HG03108 (cell line): ENCODE measurements at regions not wholly inside any gene's neighbourhood (a gene's known extent, or its start where the extent isn't known, plus 50 kb on each side); places are given as distances from the start of the nearest gene placed in this dataset.

Source experiments
- ATAC-seq: cut with Tn5 transposase; IDR thresholded peaks from one replicate; pipeline ENCODE4 v1.9.1; 2021; ENCODE audit warnings: moderate library complexity; ENCODE audit not compliant: unreplicated experiment

DNA sequence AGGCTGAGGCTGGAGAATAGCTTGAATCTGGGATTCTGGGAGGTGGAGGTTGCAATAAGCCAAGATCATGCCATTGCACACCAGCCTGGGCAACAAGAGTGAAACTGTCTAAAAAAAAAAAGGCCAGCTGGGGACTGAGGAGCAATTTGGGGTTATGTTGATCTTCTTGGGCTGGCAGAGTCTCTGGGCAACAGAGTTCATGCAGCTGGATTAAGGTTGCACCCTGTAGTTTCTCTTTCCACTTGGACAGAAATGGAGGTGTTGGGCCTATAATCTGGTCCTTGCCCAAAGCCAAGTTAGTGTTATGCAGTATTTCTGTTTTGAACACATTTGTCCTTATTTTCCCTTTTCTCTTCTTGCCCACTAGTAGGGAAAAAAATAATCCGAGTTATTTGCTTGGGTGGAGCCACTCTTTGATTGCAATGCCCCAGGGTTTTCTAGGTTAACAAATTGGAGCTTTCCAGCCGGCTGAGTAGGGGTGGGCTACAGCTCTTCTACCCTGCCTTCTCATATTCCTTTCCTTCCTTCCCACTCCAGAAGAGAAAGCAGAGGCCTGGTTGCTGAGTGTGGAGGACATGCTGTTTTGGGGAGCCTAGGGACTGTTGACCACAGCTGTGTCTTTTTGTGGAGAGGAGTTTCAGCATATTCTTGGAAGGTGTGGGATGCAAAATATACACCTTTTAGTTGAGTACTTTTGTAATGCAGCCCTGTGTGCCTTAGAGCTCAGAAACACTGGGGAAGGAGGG is 213.9 kb downstream of the SOX4 start:
- ATAC-seq: no peak

DNA sequence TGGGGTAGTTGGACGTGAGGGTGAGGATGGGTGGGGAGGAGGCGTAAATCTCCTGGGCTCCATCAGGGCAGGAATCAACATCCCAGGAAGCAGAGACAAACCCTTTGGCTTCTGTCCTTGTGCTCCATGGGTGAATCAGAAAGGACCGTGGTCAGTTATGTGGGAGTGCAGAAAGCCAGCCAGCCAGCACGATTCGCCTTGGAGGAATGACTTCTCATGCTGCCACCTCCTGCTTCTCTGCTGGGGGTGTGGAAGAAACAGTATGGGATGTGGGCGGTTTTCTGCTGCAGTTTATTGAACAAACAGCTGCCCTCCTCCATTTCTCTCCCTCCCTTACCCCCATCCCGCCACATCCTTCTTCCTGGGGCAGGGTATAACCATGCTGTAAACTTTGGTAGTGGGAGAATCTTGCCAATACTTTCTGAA is 214.5 kb downstream of the SOX4 start:
- ATAC-seq: no peak

DNA sequence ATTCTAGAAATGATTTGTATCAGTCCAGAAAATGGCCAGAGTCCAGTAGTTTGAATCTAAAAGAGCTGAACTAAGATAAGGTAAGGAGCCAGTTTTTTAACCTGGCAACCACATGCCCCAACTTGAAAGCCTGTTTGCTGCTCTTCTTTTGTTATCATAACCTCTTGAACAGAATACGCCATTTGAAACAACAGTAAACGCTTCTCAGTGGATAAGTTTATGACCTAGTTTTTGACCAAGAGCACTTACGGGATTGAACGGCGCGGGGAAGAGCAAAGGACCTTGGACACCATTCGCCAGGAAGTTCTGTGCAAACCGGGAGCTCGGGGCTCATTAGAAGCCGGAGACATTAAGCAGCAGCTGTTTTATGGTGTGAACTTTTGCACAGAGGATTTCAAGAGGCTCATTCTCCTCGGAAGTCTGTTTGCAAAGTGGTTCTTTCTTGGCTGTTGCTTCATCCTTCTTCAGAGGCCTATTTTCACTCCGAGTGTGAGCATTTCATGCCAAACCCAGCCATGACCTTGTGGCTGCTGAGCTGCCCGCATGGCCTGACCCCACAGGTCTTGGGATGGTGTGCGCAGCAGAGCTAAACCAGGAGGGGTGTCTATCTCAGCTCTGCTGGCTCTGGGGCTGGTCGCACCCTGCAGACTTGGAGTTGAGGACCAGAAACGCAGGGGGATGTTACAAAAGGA is 215.1 kb downstream of the SOX4 start:
- no peak for ATAC-seq

DNA sequence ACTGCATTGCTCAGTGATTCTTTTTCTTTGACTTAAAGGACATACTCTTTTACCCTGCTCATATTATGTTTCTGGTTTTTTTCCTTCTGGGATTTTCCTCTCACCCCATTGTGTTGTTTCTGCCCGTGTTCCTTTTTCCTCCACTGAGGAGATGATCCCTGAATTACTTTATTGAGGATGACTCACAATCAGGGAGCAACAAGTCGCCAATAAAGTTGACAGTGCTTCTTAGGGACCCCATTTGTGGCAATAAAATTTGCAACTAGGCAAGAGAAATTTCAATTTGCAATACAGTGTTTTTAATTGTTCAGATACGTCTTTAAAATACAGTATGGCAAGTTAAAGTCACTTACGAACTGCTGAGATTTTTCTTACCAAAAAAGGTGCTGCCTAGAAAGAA is 217.9 kb downstream of the SOX4 start:
- ATAC-seq: no peak

DNA sequence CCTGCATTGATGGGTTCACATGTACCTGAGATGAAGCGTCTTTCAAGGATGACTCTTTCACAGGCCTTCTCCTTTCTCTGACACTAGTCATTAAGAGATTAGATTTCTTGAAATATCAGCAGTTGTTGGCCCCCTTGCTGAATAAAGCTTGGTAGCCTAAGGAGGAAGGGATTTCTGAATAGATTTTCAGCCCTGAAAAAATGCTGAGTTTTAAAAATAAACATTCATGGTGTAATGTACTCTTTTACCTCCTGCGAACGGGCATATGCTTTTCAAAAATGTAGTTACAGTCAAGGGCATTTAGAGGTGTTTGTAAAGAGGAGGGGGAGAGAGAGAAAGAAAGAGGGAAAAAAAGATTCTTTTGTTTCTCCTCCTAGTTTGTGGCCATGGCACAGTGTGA is 222.7 kb downstream of the SOX4 start:
- no peak for ATAC-seq

DNA sequence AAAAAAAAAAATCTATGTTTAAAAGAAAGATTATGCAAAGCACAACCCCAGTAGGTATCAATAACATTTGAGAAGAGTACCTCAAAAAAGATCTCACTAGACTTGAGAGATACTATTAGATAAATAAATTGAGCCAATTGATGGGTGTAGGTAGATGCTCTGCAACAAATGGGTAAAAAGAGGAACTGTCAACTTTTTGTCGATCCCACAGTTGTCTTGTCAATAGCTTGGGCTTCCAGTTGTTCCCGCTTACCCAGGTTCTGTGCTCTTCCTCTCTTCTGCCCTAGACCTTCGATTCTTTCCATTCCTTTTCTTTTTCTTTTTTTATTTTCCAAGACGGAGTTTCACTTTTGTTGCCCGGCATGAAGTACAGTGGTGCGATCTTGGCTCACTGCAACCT is 226.9 kb downstream of the SOX4 start:
- ATAC-seq: no peak

DNA sequence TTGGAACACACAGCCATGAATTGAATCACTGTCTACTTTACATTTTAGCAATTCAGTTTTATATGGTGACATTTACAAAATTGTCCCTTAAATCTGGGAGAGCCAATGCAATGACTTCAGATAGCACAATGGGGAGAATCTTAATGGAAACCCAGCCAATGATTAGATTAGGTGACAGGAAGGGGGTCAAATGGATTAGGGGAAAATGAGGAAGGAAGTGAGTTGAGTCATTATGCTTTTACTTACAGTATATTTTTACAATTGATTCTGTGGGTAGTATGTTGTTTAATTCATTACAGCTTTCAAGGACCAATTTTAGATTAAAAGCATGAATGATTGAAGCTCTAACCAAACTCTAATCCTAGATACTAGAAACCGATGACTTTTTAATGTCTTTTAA is 229.8 kb downstream of the SOX4 start:
- ATAC-seq: no peak

DNA sequence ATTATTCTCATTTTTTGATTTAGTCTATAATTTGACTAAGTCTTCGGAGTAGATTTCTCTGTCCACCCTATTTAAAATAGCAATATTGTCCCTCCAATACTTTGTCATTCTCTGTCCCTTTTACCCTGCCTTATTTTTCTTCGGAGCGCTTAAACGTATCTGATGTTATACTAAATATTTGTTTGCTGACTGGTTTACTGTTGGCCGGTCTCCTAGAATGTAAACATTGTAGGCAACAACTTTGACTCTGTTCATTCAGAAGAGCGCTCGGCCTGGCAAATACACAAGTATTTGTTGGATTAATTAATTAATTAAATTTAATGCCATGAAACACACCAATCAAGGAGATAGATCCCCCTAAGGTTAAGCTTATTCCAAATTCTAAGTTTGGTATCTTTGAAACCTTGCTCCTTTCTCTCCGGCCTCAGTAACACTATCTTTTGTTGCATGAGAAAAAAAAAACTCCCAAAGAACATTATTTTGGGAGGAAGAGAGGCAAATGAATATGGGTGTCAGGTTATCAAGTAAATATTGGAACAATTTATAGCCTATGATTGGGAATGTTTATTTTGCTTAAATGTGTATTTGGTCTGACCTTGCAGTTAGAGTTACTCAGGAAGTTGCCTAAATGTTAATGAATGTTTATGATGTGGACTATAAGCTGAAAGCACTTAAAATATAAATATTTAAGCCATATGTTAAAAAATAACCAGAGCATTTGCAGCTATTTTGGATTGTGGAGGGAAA is 231.1 kb downstream of the SOX4 start:
- ATAC-seq: no peak

DNA sequence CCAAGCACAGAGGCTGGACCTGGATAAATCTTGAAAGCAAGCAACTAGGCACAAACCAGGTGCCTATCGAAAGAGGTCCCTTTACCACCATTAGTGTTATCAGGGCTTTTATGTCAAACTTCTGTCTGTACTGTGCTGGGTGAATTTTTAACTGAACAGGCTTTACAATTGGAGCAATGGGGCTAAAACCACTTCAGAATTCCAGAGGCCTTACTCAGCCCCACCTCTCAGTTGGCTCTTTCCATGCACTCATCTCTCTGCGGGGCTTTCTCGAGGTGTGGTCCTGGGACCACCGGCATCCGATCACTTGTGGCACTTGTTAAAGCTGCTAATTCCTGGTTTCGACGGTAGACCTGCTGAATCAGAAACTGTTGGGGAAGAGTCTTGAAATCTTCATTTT is 232.5 kb downstream of the SOX4 start:
- no peak for ATAC-seq

DNA sequence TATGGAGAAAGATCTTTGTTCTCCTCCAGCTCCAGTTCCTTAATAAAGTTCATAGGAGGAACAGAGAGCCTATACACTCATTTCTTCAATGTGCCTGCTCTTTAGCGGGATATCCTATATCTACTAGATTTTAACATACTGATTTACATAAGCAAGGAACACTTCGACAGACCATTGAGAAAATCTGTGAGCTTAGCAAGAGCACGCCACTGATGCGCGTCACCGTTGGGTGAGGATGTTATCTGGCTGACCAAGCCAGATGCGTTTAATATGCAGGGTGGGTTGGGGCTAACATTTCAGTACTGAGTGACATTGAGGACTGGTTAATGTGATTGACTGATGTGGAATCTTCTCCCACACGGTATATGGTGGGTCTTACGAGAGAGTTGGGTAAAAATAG is 233.4 kb downstream of the SOX4 start:
- no peak for ATAC-seq

DNA sequence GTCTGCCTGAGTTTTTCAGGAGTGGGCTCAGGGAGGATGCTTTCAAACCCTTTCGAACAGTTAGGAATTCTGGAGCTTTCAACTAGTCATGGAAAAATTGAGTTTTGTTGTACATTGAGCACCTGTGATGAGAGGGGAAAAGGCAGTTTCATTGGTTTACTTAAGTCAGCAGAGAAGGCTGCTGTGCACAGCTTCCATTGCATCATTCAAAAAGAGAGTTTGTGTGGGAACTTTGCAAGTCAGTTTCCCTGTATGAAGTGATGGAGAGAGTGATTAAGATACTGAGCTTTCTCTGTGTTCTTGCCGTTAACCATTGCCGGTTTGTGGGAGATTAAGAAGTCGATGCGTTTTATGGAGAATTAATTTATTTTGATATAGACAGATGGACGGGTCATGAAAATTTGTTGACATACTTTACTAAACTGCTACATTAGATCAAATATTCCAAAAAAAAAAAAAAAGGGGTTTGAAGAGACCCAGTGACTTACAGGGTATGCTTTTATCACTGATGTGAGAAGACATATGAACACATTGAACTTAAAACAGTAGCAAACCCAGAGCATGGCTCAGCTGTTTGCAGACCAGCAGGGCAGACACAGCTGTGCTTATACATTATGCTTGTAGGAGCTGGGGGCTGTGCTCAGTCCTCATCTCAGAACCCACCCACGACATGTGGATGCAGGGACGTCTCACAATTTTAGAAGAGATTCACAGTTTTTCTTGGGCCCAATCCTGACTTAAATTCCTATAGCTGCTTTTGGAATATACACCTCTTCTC is 234.1 kb downstream of the SOX4 start:
- no peak for ATAC-seq

DNA sequence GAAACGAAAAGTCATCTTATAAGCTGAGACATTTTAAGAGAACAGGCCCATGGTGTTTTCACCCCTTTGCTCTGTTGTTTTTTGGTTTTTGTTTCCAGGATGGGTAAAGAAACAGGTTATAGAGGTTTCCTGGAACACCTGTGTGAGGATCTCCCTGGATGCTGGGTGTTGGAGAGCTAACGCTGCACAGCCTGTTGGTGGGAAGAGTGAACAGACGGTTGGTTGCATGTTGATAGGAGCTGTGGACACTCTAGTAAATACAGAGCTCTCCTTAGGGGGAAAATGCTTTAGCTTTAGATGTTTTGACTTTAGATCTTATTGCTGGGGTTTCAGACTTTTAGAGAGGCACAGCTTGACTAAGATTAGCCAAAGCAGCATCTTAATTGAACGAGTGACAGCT is 235.2 kb downstream of the SOX4 start:
- ATAC-seq: no peak

DNA sequence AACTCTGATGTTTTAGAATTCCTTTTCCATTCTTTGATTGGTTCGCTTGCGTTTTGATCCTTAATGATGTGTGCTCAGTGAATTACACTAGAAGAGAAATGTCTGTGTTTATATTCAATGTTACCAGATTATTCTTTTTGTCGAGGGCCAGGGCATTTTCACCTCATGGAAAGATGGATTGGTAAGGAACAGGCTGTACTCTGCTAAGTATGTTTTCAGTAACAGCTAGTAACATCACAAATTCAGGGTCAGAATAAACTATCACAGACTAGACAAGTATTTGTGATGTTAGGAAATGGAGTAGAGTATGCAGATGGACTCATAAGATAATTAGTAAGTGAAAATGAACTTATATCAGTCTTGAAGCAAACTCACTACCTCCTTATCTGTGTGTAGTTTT is 235.6 kb downstream of the SOX4 start:
- ATAC-seq: no peak

DNA sequence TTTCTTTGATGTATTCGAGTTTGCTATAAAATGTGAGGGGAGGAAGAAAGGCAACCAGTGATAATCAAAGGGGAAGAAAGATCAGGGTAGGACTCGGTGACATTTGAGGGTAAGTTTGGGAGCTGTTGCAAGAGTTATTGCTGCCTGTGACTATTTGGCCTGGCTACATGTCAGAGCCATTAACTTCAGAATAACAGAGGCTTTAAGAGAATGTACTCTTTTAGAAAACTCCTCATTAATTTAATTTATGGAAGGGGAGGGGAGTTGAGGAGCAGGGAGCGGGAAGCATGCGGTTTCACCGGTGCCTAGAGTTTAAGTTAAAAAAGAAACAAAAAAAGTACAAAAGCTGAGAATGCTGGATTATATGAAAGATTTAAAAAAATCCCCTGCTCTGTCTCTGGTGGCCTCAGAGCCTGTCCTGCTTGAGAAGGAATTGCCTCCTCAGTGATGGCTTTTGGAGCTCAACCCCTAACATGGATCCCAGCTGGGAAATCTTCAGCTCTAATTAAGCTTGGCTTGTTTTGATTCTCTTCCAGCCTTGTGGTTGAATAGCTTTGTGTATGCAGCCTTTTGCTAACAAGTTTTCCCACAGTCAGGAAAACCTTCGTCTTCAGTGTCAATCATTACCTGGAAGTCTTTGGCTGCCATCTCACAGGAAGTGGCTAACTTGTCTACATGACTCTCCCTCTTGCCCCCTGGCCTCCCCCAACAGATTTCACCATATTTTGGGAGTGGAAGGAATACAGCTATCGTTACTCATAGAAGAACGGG is 238.2 kb downstream of the SOX4 start:
- ATAC-seq: no peak

DNA sequence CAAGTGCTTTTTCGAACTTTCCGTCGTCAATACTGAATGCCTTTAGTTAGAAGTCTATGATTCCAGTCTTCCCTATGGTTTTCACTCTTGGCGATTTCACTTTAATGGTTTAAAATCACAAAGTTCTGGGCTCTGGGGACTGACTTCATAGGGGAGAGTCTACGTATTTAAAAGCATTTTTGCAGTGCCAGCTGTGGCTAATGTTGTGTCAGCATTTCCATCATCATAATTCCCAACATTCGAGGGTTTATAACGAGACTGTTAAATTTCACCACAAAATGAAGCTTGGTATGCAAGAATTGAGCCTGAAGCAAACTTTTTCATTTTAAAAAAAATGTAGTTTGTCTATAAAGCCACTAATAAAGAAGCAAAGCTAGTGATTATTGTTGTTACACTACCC is 242.7 kb downstream of the SOX4 start:
- ATAC-seq: no peak

DNA sequence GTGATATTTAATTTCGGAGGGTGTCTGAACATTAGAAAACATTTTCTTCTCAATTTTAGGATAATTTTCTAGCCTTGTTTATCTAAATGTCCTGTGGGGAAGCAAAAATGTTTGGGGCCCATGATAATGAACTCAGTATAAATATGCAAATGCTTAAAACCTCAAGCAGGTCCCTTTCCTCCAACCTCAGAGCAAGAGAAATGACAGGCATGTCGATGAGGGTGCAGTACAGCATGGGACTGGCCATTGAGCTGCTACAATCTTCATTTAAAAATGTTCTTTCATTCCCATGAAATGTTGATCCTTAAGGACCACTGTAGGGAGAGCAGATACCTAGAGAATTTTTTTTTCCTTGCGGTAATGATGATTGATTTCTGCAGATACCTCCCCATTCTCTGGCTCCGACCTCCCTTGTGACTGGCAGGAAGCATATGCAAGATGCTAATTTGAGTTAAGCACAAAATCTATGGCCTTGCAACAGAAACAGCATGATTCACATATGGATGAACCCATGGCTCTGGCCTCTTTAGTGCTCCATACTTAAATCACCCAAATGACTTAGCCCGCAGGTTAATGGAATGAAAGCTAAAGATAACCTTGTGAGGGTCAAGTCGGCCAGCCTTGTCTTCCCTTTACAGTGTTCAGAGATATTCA is 243.3 kb downstream of the SOX4 start:
- no peak for ATAC-seq

DNA sequence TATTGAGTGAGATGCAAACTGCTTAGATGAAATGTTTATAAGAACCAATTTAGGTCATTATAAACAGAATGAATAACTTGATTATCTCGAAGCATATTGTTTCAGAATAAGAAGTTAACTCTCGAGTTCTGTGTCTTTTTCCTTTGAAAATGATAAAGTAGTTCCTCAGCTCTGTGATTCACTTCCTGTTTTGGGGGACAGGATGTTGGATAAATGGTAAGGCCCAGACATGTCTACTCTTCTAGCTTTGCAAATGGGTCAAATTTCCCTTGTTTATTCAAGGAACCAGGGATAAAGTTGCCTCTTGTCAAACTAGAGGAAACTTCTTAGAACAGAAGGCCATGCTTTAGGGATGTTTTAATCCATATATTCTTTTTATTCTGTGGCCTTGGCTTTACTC is 246.9 kb downstream of the SOX4 start:
- ATAC-seq: no peak

DNA sequence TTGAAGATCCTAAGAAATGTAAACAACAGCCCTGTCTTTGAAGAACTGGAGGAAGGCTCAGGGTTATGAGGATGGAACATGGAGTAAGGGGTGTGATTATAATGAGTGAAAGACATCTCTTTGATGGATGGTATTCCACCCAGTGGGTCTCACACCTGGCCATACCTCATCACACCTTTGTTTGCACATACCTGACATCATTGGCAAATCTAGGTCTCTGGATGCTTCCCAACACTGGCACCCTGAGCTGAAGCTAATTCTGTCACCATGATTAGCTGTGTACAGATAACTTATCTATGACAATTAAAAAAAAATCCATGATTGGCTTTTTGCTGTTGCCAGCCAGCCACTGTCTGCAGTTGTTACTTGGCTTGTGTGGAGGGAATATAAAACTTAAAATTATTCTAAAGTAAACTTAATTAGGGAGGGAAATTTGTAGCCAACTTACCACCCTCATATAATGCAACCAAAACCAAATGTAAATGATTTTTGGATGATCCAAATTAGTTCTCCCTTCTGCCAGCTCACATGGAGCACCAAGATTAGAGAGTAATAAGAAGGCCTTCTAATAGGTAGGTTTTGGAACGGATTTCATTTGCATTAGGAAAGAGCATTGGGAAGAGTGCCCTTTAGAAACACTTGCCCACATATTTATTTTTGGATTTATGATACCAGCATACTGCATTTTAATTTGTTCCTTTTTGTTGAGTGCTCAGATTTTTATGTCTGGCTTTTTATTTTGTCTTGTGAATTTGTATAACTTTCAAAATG is 249.5 kb downstream of the SOX4 start:
- ATAC-seq: no peak
